Upper lobe of right lung (tissue), 1 donor: ENCODE measurements at regions not wholly inside any gene's neighbourhood (a gene's known extent, or its start where the extent isn't known, plus 50 kb on each side); places are given as distances from the start of the nearest gene placed in this dataset.

ENCODE experiments used
- ATAC-seq: fragments of 200-7000 bp; cut with Tn5 transposase; one replicate; pipeline ENCODE4 v1.9.1; 2020; ENCODE audit warnings: mild to moderate bottlenecking, moderate library complexity
- DNase-seq: peaks from one replicate; pipeline ENCODE4 v3.0.0-alpha.2; 2020
- H3K27ac ChIP-seq: fragments of 200-600 bp; one replicate; pipeline ENCODE4 v1.8.0; 2022
- H3K27me3 ChIP-seq: fragments of 200-600 bp; one replicate; pipeline ENCODE4 v1.8.0; 2022; ENCODE audit warnings: mild to moderate bottlenecking
- H3K36me3 ChIP-seq: fragments of 200-600 bp; one replicate; pipeline ENCODE4 v1.8.0; 2022
- H3K4me1 ChIP-seq: fragments of 200-600 bp; one replicate; pipeline ENCODE4 v1.8.0; 2022
- H3K4me3 ChIP-seq: fragments of 200-600 bp; one replicate; pipeline ENCODE4 v1.8.0; 2022; ENCODE audit warnings: mild to moderate bottlenecking
- H3K9me3 ChIP-seq: fragments of 200-600 bp; one replicate; pipeline ENCODE4 v1.8.0; 2022
- intact Hi-C: fragments of 100-400 bp; cut with DNase I; formaldehyde crosslinking; loops from one replicate; pipeline ENCODE4 v1.11.0; 2022
- TF ChIP-seq, protein P1 (sequence below): fragments of 200-600 bp; IDR thresholded peaks from one replicate; pipeline ENCODE4 v1.8.0; 2022; ENCODE audit warnings: antibody characterized with exemption
- donor health status: DM: no; HTN: yes; CAD: no; lungs with severe emphysema.

DNA sequence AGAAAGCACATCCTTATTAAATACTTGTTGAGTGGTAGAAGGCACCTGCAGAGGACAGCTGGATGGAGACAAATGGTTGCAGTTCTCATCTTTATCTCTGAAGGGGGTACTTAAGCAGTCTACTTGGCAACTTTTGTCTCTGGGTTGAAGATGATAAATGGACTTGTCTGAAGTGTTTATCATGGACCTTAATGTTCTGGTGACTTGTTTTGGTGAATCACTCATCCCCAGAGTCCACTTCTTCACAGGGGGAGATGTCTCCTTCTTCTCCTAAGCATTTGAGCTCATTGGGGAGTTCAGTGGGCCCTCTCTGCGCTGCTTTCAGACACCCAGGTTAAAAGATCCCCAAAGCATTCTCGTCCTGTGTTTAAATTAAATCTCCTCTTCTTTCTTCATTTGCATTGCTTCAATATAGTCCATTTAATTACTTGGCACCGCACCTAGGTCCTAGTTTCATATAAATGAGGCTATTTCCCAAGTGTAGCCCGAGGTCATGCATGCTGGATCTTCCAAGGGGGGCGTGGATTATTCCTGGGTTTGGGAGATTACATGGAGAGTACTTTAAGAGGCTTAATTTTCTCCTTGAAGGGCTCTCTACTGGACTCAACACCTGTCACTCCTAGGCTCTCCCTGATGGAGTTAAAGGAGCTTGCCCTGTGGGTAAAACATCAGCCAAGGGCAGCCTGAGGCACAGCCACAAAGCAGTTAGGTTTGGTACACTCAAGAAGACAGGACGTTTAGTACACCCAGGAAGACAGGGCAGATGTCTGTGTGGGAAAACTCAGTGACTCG is 239.3 kb upstream of the C2CD4B start:
- no peak for DNase-seq
- Histone ChIP-seq H3K4me3 (no peak overlapping the region), H3K27me3 (no peaks in the 10 kb centered on the region), H3K4me1 (no peaks in the 10 kb centered on the region), H3K9me3 (no peaks in the 10 kb centered on the region), H3K36me3 (no peaks in the 10 kb centered on the region), H3K27ac (no peak overlapping the region)
- intact Hi-C loops: no loop called here
- no peak for ATAC-seq
- TF ChIP-seq, protein P1, sequence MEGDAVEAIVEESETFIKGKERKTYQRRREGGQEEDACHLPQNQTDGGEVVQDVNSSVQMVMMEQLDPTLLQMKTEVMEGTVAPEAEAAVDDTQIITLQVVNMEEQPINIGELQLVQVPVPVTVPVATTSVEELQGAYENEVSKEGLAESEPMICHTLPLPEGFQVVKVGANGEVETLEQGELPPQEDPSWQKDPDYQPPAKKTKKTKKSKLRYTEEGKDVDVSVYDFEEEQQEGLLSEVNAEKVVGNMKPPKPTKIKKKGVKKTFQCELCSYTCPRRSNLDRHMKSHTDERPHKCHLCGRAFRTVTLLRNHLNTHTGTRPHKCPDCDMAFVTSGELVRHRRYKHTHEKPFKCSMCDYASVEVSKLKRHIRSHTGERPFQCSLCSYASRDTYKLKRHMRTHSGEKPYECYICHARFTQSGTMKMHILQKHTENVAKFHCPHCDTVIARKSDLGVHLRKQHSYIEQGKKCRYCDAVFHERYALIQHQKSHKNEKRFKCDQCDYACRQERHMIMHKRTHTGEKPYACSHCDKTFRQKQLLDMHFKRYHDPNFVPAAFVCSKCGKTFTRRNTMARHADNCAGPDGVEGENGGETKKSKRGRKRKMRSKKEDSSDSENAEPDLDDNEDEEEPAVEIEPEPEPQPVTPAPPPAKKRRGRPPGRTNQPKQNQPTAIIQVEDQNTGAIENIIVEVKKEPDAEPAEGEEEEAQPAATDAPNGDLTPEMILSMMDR: no peak

DNA sequence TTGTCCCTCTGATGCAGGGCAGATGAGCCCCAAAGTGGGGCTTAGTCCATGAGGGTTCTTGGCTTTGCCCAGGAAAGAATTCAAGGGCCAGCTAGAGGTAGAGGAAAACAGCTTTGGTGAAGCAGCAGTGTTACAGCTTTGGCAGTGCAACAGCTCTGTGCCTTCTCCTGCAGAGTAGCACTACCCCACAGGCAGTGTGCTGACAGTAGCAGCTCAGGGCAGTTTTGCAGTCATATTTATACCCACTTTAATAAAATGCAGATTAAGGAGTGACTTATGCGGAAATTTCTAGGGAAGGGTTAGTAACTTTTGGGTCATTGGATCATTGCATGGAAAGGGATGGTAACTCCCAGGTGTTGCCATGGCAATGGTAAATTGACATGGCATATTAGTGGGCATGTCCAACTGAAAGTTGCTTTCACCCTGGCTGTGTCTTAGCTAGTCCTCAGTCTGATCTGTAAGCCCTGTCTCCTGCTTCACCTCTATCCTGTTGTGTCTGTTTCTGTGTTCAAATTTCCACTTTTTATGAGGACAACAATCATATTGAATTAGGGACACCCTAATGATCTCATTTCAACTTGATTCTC is 241.3 kb upstream of the C2CD4B start:
- TF ChIP-seq, protein P1: no peak
- DNase-seq: no peak

DNA sequence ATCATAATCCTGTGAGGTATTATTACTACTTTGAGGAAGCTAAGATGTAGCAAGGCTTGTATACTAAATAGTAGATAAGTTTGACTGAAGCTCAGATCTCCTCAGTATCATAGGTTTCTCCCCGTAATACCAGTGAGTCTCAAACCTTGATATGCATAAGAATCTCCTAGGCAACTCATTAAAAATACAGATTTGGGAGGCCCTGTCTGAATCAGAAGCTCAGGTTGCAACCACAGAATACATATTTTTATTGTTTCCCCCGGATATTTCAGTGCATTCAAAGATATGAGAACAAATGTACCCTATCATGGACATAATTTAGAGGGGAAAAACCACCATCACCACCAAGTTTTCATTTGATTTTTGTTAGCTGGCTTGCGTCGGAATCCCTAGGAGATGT is 242.1 kb upstream of the C2CD4B start:
- TF ChIP-seq, protein P1: no peak
- Histone ChIP-seq H3K4me1 (no peaks in the 10 kb centered on the region), H3K27me3 (no peaks in the 10 kb centered on the region), H3K27ac (no peak overlapping the region), H3K36me3 (no peaks in the 10 kb centered on the region), H3K9me3 (no peaks in the 10 kb centered on the region), H3K4me3 (no peak overlapping the region)
- ATAC-seq (no peak), DNase-seq (no peak)
- intact Hi-C loops: no loop called here

More for the DNA sequence above, 241.3 kb upstream of the C2CD4B start:
- ATAC-seq: no peak
- H3K9me3 ChIP-seq: no peaks in the 10 kb centered on the region
- no peaks in the 10 kb centered on the region for H3K27me3 ChIP-seq
- H3K4me3 ChIP-seq: no peak overlapping the region
- H3K36me3 ChIP-seq: no peaks in the 10 kb centered on the region
- H3K27ac ChIP-seq: no peak overlapping the region
- H3K4me1 ChIP-seq: no peaks in the 10 kb centered on the region
- intact Hi-C loops: no loop called here

DNA sequence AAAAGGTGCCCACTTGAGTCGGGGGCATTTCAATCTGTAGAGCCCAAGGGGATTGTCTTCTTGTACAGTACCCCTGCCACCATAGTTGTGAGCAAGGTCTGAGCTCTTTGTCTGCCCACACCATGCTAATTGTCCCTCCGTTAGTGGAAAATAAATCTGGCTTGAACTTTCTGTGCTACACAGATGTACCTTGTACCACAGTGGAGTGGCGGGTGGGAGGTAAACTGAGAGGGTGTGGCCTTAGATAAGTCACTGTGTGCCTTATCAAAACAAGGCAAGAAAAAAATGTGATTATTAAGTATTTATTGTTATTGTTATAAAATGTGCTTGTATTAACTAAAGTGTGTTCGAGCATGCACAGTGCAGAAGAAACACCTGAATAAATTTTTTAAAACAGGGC is 242.9 kb upstream of the C2CD4B start:
- no peaks in the 10 kb centered on the region for H3K4me1 ChIP-seq
- intact Hi-C loops: no loop called here
- H3K9me3 ChIP-seq: no peaks in the 10 kb centered on the region
- no peak for ATAC-seq
- TF ChIP-seq, protein P1: no peak
- H3K27me3 ChIP-seq: no peaks in the 10 kb centered on the region
- no peak overlapping the region for H3K4me3 ChIP-seq
- no peak overlapping the region for H3K27ac ChIP-seq
- DNase-seq: no peak
- H3K36me3 ChIP-seq: no peaks in the 10 kb centered on the region

DNA sequence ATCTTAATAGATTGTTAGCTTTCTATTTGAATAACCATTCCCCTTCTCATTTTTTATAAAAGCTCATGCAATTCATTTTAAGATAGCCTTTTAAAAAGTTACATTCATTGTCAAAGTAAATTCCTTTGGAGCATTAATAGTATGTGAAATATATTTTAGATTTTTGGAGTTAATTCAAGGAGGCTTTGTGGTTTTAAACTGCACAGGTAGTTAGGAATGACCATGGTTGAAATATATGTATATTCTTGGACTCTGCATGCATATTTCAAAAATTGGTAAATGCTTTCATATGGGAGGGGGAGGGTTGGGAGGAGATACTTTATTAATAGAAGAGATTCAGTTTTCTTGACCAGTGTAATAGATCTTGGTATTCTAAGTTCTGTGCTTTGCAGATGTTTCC is 244.4 kb upstream of the C2CD4B start:
- TF ChIP-seq, protein P1: no peak
- Histone ChIP-seq H3K9me3 (no peaks in the 10 kb centered on the region), H3K27me3 (no peaks in the 10 kb centered on the region), H3K4me1 (peaks cover 6% of the 10 kb centered on the region), H3K27ac (no peak overlapping the region), H3K4me3 (no peak overlapping the region), H3K36me3 (no peaks in the 10 kb centered on the region)
- DNase-seq: no peak
- no peak for ATAC-seq
- intact Hi-C loops: no loop called here
